GM12874 (cell line): ENCODE measurements at regions not wholly inside any gene's neighbourhood (a gene's known extent, or its start where the extent isn't known, plus 50 kb on each side); places are given as distances from the start of the nearest gene placed in this dataset.

Experiments
- TF ChIP-seq, protein P1 (sequence below): IDR thresholded peaks from 2 replicates; pipeline ENCODE4 v1.5.1; 2011; ENCODE audit warnings: low read depth, mild to moderate bottlenecking, control low read depth, low read length, moderate library complexity; ENCODE audit not compliant: insufficient read depth

DNA sequence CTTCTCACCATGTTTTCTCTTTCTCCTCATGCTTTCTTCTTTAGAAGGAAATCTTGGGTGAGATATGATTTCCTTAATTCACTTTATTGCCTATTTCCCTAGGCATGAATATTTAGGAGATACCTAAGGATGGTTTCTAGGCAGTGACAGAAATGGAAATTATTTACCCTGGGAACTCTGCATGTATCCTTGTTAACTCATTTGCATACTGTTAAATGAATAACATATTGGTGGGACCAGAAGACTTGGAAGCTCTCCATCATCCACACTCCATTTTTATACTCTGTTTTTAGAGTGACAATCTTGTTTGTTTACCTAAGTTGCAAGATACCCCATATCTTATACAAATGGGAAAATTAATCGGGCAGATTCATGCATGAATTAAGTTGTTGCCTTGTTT is 285.7 kb downstream of the RNF144B start:
- TF ChIP-seq, protein P1, sequence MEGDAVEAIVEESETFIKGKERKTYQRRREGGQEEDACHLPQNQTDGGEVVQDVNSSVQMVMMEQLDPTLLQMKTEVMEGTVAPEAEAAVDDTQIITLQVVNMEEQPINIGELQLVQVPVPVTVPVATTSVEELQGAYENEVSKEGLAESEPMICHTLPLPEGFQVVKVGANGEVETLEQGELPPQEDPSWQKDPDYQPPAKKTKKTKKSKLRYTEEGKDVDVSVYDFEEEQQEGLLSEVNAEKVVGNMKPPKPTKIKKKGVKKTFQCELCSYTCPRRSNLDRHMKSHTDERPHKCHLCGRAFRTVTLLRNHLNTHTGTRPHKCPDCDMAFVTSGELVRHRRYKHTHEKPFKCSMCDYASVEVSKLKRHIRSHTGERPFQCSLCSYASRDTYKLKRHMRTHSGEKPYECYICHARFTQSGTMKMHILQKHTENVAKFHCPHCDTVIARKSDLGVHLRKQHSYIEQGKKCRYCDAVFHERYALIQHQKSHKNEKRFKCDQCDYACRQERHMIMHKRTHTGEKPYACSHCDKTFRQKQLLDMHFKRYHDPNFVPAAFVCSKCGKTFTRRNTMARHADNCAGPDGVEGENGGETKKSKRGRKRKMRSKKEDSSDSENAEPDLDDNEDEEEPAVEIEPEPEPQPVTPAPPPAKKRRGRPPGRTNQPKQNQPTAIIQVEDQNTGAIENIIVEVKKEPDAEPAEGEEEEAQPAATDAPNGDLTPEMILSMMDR, result no peak

DNA sequence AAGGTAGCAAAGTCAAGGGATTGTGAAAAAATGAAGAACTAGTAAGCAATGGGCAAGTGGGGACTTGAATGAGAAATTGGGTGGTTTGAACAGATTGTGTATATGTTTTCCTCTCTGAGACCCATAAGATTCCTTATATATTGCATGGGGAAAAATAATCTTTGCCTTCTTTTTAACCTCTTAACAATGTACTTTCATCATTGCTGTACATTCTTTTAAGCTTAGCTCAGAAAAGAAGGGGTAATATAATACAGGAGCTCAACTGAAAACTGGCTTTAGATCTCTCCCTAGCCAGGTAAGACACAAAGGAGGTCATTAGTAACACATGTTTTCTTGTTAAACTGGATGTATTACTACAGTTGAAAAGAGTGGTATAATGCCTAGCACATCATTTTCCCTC is 287.2 kb downstream of the RNF144B start:
- TF ChIP-seq, protein P1, result no peak

GRCh38 chr6:18675881-18676280 is 288.7 kb downstream of the RNF144B start:
- TF ChIP-seq, protein P1, result no peak

DNA sequence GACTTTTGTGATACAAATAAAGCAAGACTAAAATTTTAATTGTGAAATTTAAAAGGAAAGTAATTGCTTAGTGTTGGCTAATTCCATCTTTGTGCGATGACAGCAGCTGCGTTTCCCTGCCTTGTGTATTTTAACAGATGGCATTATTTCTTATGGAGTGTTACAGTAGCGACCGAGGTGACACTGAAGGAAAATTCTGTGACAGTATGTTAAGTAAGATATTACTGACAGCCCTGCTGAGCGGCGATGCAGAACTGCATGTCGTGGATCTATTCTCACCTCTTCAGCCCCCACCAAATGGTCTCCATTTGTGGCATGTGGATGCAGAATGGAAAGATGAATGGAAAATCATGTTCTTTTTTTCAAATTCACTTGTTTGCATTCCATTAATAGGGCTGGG is 289.4 kb downstream of the RNF144B start:
- TF ChIP-seq, protein P1, result no peak

DNA sequence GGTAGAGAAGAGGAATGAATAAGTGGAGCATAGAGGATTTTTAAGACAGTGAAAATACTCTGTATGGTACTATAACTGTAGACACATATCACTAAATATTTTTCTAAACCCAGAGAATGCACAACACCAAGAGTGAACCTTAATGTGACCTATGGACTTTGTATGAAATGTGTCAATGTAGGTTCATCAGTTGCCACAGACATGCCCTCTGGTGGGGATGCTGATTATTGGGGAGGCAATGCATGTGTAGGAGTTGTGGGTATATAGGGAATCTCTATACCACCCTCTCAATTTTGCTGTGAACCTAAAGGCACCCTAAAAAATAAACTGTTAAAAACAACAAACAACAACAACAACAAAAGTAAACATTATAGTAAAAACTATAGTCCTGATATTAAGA is 293.7 kb downstream of the RNF144B start:
- TF ChIP-seq, protein P1, result no peak

- TF ChIP-seq, protein P1, result no peak
Measured at GRCh38 chr6:18681832-18682503, 294.8 kb downstream of the RNF144B start.

DNA sequence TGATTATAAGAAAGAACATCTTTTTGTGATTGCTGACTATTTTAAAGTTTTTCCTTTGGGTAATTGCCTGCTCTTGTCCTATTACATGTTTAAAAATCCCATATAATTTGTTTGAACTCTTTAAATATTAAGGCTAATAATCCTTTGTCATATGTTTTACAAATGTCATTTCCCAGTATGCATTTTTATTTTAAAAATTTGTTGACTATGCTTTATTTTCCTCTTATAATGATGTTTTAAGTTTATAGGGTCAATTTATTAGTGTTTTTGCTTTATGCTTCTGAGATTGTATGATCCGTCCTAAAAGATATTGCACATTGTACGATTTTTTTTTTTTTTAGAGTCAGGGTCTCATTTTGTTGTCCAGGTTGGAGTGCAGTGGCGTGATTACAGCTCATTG is 297.2 kb downstream of the RNF144B start:
- TF ChIP-seq, protein P1, result no peak
